Peyer's patch (tissue), 4 donors: ENCODE measurements at regions not wholly inside any gene's neighbourhood (a gene's known extent, or its start where the extent isn't known, plus 50 kb on each side); places are given as distances from the start of the nearest gene placed in this dataset.

Experiments
- CTCF ChIP-seq, 6 experiments: fragments of 450-650 bp in 4 of 6; fragments of 200-600 bp in 2 of 6; sonication (generic) in 1 of 6; IDR thresholded peaks; one replicate each; pipeline ENCODE4 v1.5.1; 2017 to 2019; ENCODE audit warnings: antibody characterized with exemption in 6 of 6, mild to moderate bottlenecking in 3 of 6, moderate library complexity in 1 of 6
- POLR2A ChIP-seq, 2 donors: fragments of 450-650 bp; IDR thresholded peaks; one replicate each; pipeline ENCODE4 v1.5.1; 2017; ENCODE audit warnings: antibody characterized with exemption in 2 of 2, mild to moderate bottlenecking in 2 of 2, moderate library complexity in 2 of 2

- TF ChIP-seq CTCF (IDR thresholded peaks at IDR 0.05): no peak
- TF ChIP-seq POLR2A (IDR thresholded peaks at IDR 0.05): no peak
Observed at GRCh38 chr14:30235485-30235884, 307.8 kb upstream of the PRKD1 start.
